Stimulated activated CD8-positive, alpha-beta memory T cell treated with anti-CD3 and anti-CD28 coated beads, Interleukin-4, amount 100 ng/mL, for 1 hour (primary cell): ENCODE measurements at regions not wholly inside any gene's neighbourhood (a gene's known extent, or its start where the extent isn't known, plus 50 kb on each side); places are given as distances from the start of the nearest gene placed in this dataset.
"Not testable (repeated sequence)": the region's sequence is repeated elsewhere in the genome, so short reads cannot be mapped to it uniquely, and the experiment has no call there.

ENCODE experiments used
- DNase-seq, 2 donors: peaks; one replicate each; pipeline ENCODE4 v3.0.0-alpha.2; 2020; ENCODE audit warnings: low read depth in 2 of 2, low spot score in 1 of 2

DNA sequence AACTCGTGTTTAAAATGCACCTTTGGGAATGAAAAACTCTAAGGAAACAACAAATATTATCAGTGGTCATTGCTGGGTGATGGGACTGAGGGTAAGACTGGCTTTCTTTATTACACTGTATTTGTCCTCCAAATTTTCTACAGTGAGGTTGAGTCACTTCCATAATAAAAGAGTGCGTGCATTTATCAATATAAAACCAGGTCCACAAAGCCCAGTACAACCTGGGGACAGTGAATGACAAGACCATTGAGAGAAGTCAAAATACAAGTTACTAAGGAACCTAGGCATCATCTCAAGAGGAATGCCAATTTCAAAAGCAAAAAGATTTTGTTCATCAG, 76.4 kb downstream of the MAGED4 start:
- no peak for DNase-seq

DNA sequence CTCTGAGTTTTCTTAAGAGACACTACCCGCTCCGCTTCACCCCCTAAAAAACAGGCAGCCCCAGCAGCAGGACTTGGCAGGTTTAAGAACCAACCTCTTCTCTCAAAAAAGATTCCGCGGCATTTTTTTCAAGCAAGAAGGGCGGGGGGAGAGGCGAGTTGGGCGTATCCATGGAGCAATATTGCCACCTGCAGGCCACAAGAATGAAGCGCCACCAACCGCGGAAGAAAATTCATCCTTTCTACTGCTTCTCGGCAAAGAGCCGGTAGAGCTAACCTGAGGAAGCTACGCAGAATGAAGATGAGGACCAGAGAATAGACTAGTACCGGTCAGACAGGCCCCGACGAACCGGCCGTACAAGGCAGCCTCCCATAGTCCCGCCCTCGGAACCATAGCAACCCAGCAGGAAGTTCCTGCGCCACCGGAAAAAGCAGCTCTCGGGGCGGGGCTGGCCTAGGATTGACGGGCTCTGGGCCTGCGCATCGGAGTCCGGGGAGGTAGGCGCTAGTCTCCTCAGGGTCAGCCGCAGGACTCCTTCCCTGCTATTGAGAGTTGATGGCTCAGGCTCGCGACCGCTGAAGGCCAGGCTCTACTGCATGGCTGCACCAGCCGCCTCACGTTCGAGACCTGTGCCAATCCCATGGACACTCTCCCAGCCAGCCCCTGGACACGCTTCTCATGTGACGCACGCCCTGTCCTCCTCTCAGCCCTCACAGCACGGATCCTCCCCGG, 76.9 kb downstream of the MAGED4 start:
- DNase-seq = peak; percentile 75 to 93

GRCh38 chrX:52262195-52262546, 77.5 kb downstream of the MAGED4 start:
- DNase-seq = no peak

- DNase-seq = no peak
Measured at GRCh38 chrX:52263417-52263816, 78.7 kb downstream of the MAGED4 start.

- DNase-seq = no peak
Measured at GRCh38 chrX:52265713-52266112, 81.0 kb downstream of the MAGED4 start.

GRCh38 chrX:52268502-52268901, 83.8 kb downstream of the MAGED4 start:
- not testable (repeated sequence) for DNase-seq

DNA sequence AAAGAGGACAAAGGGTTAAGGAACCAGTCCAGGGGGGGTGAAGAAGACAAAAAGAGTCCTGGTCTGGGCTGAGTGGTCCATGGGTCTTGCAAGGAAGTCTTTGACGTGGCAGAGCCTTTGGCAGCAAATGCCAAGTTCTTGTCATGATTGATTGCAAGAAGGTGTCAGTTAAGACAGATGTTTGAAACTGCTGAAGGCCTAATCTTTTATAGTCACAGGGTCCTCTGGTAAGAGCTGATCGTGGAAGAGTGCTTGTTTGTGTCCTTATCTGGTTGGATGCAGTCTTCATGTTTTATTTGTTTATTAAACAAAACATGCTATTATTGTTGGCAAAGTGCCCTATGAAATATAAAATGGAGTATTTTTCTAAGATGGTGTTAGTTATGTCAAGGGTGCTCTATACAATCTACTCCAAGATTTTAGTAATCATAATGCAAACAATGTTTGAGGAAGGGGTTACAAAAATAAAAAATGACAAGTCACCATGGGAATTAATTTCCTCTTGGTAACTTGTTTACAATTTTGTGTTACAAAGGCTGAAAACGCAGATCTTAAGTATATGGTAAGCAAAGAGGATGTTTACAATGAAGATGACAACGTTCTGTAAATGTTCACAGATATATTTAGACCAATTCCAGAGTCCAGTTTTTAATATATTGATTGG, 85.9 kb downstream of the MAGED4 start:
- DNase-seq = no peak

GRCh38 chrX:52271206-52271605, 86.5 kb downstream of the MAGED4 start:
- no peak for DNase-seq

- no peak for DNase-seq
Measured at GRCh38 chrX:52277666-52278065, 91.2 kb upstream of the XAGE2 start.

- DNase-seq = no peak
Measured at GRCh38 chrX:52280812-52281211, 88.0 kb upstream of the XAGE2 start.

DNA sequence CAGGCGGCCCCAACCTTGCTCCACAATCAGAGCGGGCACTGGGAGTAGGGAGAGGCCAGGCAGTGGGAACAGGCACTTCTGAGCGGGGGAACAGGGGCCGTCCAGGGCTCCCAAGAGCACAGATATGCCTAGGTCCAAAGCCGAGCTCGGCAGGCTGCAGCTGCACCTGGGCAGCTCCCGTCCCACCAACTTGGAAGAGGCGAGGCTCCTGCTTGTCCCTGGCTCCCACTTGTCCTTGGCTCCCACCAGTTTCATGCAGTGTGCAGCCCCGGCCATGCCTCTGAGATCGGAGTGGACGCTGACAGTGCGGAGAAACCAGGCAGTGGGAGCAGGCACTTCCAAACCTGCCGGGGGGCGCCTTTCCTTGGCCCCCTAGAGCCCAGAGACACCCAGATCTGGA, 84.0 kb upstream of the XAGE2 start:
- DNase-seq = no peak

- DNase-seq = not testable (repeated sequence)
Measured at GRCh38 chrX:52298968-52299367, 69.9 kb upstream of the XAGE2 start.

GRCh38 chrX:52308532-52308931, 60.3 kb upstream of the XAGE2 start:
- DNase-seq = not testable (repeated sequence)
